Keratinocyte (primary cell): ENCODE measurements at regions not wholly inside any gene's neighbourhood (a gene's known extent, or its start where the extent isn't known, plus 50 kb on each side); places are given as distances from the start of the nearest gene placed in this dataset.

ENCODE experiments used
- CTCF ChIP-seq, 3 experiments: IDR thresholded peaks in 1 of 3; conservative IDR thresholded peaks in 1 of 3; optimal IDR thresholded peaks in 1 of 3; 2 replicates in 2 of 3; 3 replicates in 1 of 3; pipeline versions ENCODE3 to v1.5.1; 2011; ENCODE audit warnings: low read length in 3 of 3, mild to moderate bottlenecking in 3 of 3, moderate library complexity in 2 of 3, control low read depth in 1 of 3, inconsistent platforms in 1 of 3; ENCODE audit not compliant: insufficient read depth in 2 of 3; ENCODE audit errors: extremely low read depth in 1 of 3
- EZH2 ChIP-seq: IDR thresholded peaks from one replicate; pipeline ENCODE4 v1.6.1; 2012; ENCODE audit warnings: inconsistent platforms, mild to moderate bottlenecking, low read length, moderate library complexity

DNA sequence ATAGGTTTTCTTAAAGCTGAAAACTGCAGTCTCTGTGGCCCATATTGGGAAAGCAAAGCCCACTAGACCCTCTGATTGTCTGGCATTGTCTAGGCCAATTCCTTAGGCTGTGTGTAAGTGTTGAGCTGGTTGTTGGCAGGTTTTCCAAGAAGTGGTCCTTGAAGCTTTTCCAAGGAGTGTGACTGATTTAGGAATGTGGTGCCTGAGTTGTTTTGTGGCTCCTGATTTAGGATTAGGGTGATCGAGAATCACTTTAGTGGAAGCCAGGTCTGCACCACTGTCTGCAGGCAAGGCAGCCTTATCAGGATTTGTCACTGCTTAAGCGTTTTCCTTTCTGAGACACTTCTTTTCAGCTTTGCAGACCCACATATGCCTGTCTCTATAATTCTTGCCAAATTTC, 339.0 kb upstream of the DDX53 start:
- TF ChIP-seq CTCF (optimal IDR thresholded peaks at IDR 0.05 in 1 of 3, IDR thresholded peaks at IDR 0.05 in 1 of 3, conservative IDR thresholded peaks at IDR 0.05 in 1 of 3; ENCODE audit: extremely low read depth in 1 of 3, insufficient read depth in 2 of 3, low read length in 3 of 3) (no peak), EZH2 (no peak)
